GM19023 (cell line): ENCODE measurements at regions not wholly inside any gene's neighbourhood (a gene's known extent, or its start where the extent isn't known, plus 50 kb on each side); places are given as distances from the start of the nearest gene placed in this dataset.
"Not testable (repeated sequence)": the region's sequence is repeated elsewhere in the genome, so short reads cannot be mapped to it uniquely, and the experiment has no call there.

Experiments used
- ATAC-seq: cut with Tn5 transposase; IDR thresholded peaks from one replicate; pipeline ENCODE4 v1.9.1; 2021; ENCODE audit warnings: mild to moderate bottlenecking, moderate library complexity; ENCODE audit not compliant: unreplicated experiment

GRCh38 chr6:19892260-19892659 lies 55.1 kb downstream of the ID4 start:
- no peak for ATAC-seq

DNA sequence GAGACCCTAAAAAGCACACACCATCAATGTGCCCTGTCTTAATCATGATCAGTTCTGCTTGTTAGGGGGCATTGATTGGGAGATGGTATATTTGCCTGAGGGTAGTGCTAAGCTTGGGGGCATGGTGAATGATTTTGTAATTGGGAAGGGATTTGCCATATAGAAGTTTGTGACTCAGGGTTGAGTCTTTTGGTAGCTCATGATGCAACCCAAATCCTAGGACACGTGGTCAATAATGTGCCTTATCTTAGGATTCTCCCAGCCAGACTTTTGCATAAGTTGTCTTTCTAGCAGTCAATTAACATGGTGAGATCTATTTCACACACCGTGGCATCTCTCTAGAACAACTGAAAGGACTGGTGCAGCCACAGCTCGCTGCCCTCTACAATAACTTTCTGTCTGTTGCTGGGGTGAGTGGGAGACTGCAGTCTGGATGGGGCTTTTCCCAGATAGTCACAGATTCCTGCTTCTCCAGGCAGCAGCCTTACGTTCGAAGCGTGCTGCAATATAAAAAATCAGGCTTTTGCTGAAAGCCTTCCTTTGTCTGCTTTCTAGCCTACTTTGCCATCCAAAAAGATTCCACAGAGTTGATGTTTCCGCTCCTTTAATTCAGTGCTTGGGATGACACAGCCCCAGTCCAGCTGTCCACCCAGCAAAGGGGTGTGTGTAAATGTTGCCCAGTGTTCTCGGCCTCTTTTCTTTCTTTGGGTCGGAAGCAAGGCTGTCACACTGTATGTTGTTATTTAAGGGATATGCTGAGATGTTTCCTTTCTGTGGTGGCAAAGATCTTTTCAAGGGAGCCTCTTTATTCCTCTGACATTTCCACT lies 58.9 kb downstream of the ID4 start:
- no peak for ATAC-seq

DNA sequence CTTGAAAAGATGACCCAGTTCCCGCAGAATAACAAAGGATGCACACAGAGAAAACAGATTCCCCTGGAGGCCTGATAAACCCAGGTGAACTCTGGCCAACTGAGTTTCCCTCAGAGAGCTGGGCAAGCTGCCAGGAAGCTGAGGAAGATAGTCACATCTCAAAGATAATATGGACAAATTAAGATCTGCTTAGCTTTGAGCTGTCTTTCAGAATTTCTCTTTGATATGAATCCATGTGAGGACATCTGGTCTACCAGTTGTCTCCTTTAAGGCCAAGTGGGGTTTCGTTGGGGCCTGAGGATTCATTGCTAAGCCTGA lies 59.5 kb downstream of the ID4 start:
- no peak for ATAC-seq

GRCh38 chr6:19898141-19898740 lies 61.1 kb downstream of the ID4 start:
- ATAC-seq: no peak

GRCh38 chr6:19902201-19902600 lies 65.0 kb downstream of the ID4 start:
- ATAC-seq: no peak

DNA sequence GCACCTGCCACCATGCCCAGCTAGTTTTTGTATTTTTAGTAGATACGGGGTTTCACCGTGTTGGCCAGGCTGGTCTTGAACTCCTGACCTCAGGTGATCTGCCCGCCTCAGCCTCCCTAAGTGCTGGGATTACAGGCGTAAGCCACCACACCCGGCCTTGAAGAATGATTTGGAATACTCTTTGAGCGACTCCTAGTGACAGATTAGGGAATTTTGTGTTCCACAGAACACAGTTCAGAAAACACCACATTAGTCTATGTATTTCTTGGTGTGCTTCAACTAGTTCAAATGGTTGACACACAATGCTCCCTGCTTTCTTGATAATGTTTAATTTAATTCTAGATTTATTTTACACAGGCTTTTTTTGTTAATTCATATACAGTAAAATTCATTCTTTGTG lies 67.2 kb downstream of the ID4 start:
- ATAC-seq: not testable (repeated sequence)

DNA sequence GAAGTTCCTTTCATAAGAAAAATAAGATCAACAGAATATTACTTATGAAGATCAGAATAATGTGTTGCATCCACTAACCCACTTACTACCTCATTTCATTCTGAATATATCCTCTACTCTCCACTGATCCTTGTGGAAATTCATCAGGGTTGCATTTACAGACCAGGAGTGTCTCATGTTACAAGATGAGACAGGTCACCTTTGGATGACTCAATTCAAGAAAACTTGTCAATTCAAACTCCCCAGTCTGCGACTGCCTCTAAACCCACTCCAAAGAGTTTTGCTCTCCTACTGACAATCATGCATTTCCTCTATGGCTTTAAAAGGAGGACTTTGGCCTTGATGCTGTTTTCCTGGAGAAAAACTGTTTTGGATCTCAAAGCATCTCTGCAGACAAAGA lies 68.4 kb downstream of the ID4 start:
- ATAC-seq: no peak

DNA sequence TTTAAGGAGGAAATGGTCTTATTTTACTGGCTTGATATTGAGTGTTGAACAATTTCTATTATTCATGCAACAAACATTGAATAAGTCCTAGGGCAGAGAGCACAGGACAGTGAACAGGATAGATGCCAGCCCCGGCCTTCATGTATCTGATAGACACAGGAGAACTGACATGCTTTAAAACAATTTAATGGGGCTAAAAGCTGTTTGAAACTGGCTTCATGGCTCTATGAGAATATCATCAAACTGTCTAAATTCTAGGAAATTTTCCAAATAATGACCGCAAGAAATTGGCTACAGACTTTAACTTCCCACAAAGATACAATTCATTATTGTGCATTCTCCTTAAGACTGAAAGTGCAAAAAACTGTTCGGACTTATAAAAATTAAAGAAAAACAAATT lies 69.0 kb downstream of the ID4 start:
- ATAC-seq: no peak

DNA sequence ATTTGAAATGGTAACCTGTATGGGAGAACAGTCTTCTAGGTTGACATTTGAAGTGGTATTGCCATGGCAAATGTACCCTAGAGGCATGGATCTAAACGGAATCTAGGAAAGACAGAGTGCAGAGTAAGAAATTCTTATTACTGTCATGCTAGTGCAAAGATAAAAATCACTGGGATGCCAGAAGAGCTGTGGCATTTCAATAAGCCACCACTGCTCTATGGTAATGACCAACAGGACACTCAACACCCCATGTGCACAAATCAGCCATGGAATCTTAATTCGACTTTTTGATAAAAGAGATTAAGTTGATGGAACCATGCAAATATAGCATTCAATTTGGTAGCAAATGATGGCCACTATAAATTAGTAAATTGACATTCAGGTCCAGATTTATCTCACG lies 74.1 kb downstream of the ID4 start:
- no peak for ATAC-seq

GRCh38 chr6:19918436-19918835 lies 81.3 kb downstream of the ID4 start:
- no peak for ATAC-seq

GRCh38 chr6:19921786-19922185 lies 84.6 kb downstream of the ID4 start:
- ATAC-seq: no peak

- peak; percentile 64 for ATAC-seq
These were observed 88.4 kb downstream of the ID4 start for GRCh38 chr6:19925533-19925932.

DNA sequence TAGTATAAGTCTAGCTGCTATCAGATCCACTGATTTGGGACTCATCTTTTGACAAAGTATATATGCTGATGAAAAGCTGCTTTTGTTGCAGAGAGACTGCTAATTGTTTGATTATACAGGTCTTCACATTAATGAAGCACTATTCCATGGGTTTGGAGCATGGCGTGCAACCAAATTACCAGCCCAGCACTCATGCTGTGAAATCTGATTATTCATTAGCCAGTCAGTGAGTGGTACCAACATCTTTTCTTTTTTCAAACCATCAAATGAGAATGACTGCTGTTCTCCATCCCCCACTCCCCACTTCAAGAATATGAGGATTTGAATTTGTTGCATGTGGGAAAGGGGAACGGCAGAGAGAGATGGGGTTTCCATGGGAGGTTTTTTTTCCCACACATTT lies 91.3 kb downstream of the ID4 start:
- ATAC-seq: no peak

DNA sequence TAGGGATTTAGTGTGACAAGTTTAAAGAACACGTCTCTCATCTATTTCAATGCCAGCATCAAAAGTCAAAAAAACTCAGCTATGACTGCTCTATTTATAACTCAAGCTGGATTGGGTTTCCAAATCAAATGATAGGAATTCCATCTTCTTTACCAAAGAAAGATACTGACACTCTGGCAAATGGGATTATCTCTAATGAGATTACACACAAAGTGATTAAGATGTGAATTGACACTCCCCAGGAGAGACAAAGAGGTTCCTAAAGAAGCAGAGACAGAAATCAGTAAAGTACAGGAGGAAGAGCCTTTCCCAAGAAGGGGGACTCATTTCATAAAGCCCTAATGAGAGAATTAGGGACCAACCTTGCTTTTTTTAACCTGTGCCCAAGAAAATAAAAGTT lies 92.1 kb downstream of the ID4 start:
- ATAC-seq: no peak

GRCh38 chr6:19934996-19935591 lies 97.9 kb downstream of the ID4 start:
- ATAC-seq: no peak

- not testable (repeated sequence) for ATAC-seq
These were observed 102.2 kb downstream of the ID4 start for GRCh38 chr6:19939321-19939720.

- not testable (repeated sequence) for ATAC-seq
These were observed 102.8 kb downstream of the ID4 start for GRCh38 chr6:19939926-19940325.

DNA sequence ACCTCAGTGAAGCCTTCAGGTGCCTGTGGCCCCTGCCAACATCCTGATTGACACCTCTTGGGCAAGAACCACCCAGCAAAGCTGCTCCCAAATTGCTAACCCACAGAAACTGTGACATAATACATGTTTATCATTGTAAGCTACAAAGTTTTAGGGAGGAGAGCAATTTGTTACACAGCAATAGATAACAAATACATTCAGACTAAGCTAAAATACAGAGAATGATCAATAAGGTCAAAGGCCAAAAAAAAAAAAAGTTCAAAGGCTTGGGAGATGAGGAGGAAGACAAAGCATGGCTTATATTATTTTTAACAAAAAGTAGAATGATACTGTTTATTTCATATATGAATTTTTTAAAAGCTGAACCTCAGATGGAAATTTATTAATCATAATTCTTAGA lies 105.9 kb downstream of the ID4 start:
- ATAC-seq: no peak

GRCh38 chr6:19945843-19946358 lies 108.7 kb downstream of the ID4 start:
- ATAC-seq: no peak

DNA sequence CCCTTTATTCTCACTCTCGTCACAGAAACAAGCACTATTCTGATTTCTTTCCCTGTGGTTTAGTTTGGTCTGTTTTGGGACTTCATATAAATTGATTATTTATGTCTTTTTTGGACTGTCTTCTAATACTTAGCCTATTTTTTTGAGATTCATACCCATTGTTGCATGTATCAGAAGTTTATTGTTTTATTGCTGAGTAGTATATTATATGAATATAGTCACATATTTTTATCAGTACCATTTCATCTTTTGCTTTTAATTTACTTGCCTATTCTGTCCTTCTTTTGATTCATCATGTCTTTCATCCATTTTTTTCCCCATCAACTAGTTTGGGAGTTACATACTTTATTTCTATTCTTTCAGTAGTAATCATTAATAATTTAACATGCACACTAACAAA lies 112.0 kb downstream of the ID4 start:
- no peak for ATAC-seq

DNA sequence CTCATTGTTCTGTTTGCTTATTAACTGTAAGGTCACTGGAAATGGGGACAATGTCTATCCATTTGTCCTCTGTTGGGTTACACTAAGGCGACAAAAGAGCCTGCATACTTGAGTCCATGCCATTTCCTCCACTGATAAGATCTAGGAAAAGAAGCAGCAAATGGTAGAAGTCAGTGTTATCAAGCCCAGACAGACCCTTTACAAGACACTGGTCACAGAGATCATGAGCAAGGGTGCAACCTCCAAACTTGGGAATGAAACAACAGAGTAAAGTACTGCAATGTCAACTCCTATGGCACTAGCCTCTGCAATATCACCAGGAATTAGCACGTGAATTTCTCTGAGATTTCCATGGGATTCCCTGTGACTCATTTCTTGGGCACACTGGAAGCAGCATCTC lies 126.9 kb downstream of the ID4 start:
- no peak for ATAC-seq

- no peak for ATAC-seq
These were observed 131.0 kb downstream of the ID4 start for GRCh38 chr6:19968201-19968600.
